Endodermal cell (in vitro differentiated cells): ENCODE measurements at regions not wholly inside any gene's neighbourhood (a gene's known extent, or its start where the extent isn't known, plus 50 kb on each side); places are given as distances from the start of the nearest gene placed in this dataset.

Experiments
- DNase-seq: peaks from one replicate; pipeline ENCODE4 v3.0.0-alpha.2; 2017
- H3K27ac ChIP-seq: 2 replicates; pipeline ENCODE4 v1.5.1; 2013; ENCODE audit warnings: mild to moderate bottlenecking, low read depth, low read length, moderate library complexity
- H3K27me3 ChIP-seq: 2 replicates; pipeline ENCODE4 v1.6.1; 2013; ENCODE audit warnings: mild to moderate bottlenecking, low read length, moderate library complexity; ENCODE audit not compliant: insufficient read depth, control insufficient read depth, poor library complexity, severe bottlenecking
- H3K36me3 ChIP-seq: 2 replicates; pipeline ENCODE4 v1.7.0; 2013; ENCODE audit warnings: mild to moderate bottlenecking, low read length, moderate library complexity; ENCODE audit not compliant: control insufficient read depth, insufficient read depth
- H3K4me1 ChIP-seq: one replicate; pipeline ENCODE4 v1.7.0; 2013; ENCODE audit warnings: low read length; ENCODE audit not compliant: control insufficient read depth, insufficient read depth
- H3K4me3 ChIP-seq: 2 replicates; pipeline ENCODE4 v1.5.1; 2013; ENCODE audit warnings: mild to moderate bottlenecking, low read length, moderate library complexity
- H3K9ac ChIP-seq: 2 replicates; pipeline ENCODE4 v1.6.1; 2013; ENCODE audit warnings: mild to moderate bottlenecking, low read length, moderate library complexity; ENCODE audit not compliant: poor library complexity, severe bottlenecking; ENCODE audit errors: extremely low read depth
- H3K9me3 ChIP-seq: 2 replicates; pipeline ENCODE4 v1.6.1; 2013; ENCODE audit warnings: mild to moderate bottlenecking, low read length, moderate library complexity; ENCODE audit not compliant: control insufficient read depth
- H3K27ac Mint-ChIP-seq: 2 replicates; pipeline ENCODE4 v1.8.0; 2020; ENCODE audit warnings: mixed read lengths
- H3K27me3 Mint-ChIP-seq: 2 replicates; pipeline ENCODE4 v1.8.0; 2021; ENCODE audit warnings: mild to moderate bottlenecking, mixed read lengths; ENCODE audit not compliant: insufficient read depth
- H3K36me3 Mint-ChIP-seq: 2 replicates; pipeline ENCODE4 v1.8.0; 2020; ENCODE audit warnings: low read depth, mixed read lengths
- H3K4me1 Mint-ChIP-seq: 2 replicates; pipeline ENCODE4 v1.8.0; 2020; ENCODE audit warnings: mixed read lengths
- H3K4me3 Mint-ChIP-seq: 2 replicates; pipeline ENCODE4 v1.8.0; 2020; ENCODE audit warnings: mild to moderate bottlenecking, moderate library complexity, mixed read lengths
- H3K9me3 Mint-ChIP-seq: 2 replicates; pipeline ENCODE4 v1.8.0; 2020; ENCODE audit warnings: mild to moderate bottlenecking, mixed read lengths
- CTCF ChIP-seq: fragments of 200-600 bp; sonication (generic); conservative IDR thresholded peaks from 2 replicates; pipeline ENCODE4 v1.5.0; 2021; ENCODE audit warnings: antibody characterized with exemption, mild to moderate bottlenecking
- whole genome bisulfite sequencing, 2 experiments: methylation state at CpG; one replicate each; pipeline versions ENCODE4 v1.1.5 to v1.1.7; 2013; ENCODE audit warnings: missing lambda C conversion rate in 2 of 2, mixed read lengths in 1 of 2; ENCODE audit not compliant: insufficient coverage in 1 of 2, insufficient read length in 1 of 2; 5-methylcytosine and 5-hydroxymethylcytosine counted together

GRCh38 chr22:49322861-49323622 lies 504.6 kb downstream of the BRD1 start:
- H3K4me1 ChIP-seq = no peaks in the 10 kb centered on the region
- H3K27ac ChIP-seq = no peak overlapping the region
- H3K36me3 ChIP-seq = no peaks in the 10 kb centered on the region
- no peaks in the 10 kb centered on the region for H3K36me3 Mint-ChIP-seq
- H3K4me3 Mint-ChIP-seq = no peak overlapping the region
- H3K9ac ChIP-seq = no peak overlapping the region
- H3K4me3 ChIP-seq = no peak overlapping the region
- no peaks in the 10 kb centered on the region for H3K4me1 Mint-ChIP-seq
- H3K9me3 Mint-ChIP-seq = no peaks in the 10 kb centered on the region
- no peaks in the 10 kb centered on the region for H3K27me3 Mint-ChIP-seq
- no peaks in the 10 kb centered on the region for H3K9me3 ChIP-seq
- no peak overlapping the region for H3K27ac Mint-ChIP-seq
- WGBS, 2 experiments = 87 to 89% methylated on average over 8 to 11 of the region's 11 CpGs
- TF ChIP-seq CTCF = no peak
- peak; percentile 25 for DNase-seq
- no peaks in the 10 kb centered on the region for H3K27me3 ChIP-seq

- no peaks in the 10 kb centered on the region for H3K27me3 Mint-ChIP-seq
- H3K27ac Mint-ChIP-seq = no peak overlapping the region
- H3K9me3 ChIP-seq = no peaks in the 10 kb centered on the region
- H3K9me3 Mint-ChIP-seq = no peaks in the 10 kb centered on the region
- no peaks in the 10 kb centered on the region for H3K27me3 ChIP-seq
- no peak overlapping the region for H3K4me3 Mint-ChIP-seq
- no peaks in the 10 kb centered on the region for H3K4me1 ChIP-seq
- H3K36me3 ChIP-seq = no peaks in the 10 kb centered on the region
- no peak for DNase-seq
- H3K4me3 ChIP-seq = no peak overlapping the region
- no peaks in the 10 kb centered on the region for H3K36me3 Mint-ChIP-seq
- TF ChIP-seq CTCF = no peak
- H3K4me1 Mint-ChIP-seq = no peaks in the 10 kb centered on the region
- 91 to 95% methylated on average over 8 to 13 of the region's 13 CpGs for WGBS, 2 experiments
- no peak overlapping the region for H3K9ac ChIP-seq
- no peak overlapping the region for H3K27ac ChIP-seq
Observed at GRCh38 chr22:49322231-49322630, 505.4 kb downstream of the BRD1 start.

GRCh38 chr22:49321477-49322055 lies 506.1 kb downstream of the BRD1 start:
- 89 to 92% methylated on average over 28 to 33 of the region's 33 CpGs for WGBS, 2 experiments
- H3K27me3 ChIP-seq = no peaks in the 10 kb centered on the region
- no peaks in the 10 kb centered on the region for H3K9me3 Mint-ChIP-seq
- H3K27me3 Mint-ChIP-seq = no peaks in the 10 kb centered on the region
- no peaks in the 10 kb centered on the region for H3K4me1 ChIP-seq
- H3K36me3 Mint-ChIP-seq = no peaks in the 10 kb centered on the region
- no peak overlapping the region for H3K4me3 ChIP-seq
- no peaks in the 10 kb centered on the region for H3K4me1 Mint-ChIP-seq
- DNase-seq = peak; percentile 32
- no peak overlapping the region for H3K27ac Mint-ChIP-seq
- no peak overlapping the region for H3K27ac ChIP-seq
- no peaks in the 10 kb centered on the region for H3K36me3 ChIP-seq
- no peak overlapping the region for H3K4me3 Mint-ChIP-seq
- no peak overlapping the region for H3K9ac ChIP-seq
- H3K9me3 ChIP-seq = no peaks in the 10 kb centered on the region
- TF ChIP-seq CTCF = no peak
